ENCODE measurements at regions not wholly inside any gene's neighbourhood (a gene's known extent, or its start where the extent isn't known, plus 50 kb on each side); places are given as distances from the start of the nearest gene placed in this dataset.

DNA sequence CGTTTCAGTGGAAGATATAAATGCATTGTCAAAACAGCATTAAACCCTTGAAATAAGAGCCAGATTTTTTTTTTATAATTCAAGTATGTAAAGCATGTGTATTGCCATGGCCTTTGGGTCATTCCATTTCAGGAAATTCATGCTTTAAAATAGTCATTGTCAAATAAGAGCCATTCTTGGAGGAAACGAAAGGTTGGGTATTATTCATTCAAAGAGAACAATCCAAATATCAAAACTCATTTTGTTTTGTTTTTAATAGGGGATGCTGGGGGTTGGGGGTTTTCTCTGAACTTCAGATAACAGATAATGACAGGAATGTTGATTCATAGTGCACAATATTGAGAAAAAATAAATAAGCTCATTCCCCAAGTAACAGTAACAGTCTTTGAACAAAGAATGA lies 174.4 kb upstream of the NUDT4 start:
- TF ChIP-seq POLR2A (IDR thresholded peaks at IDR 0.05) (no peak), CTCF (IDR thresholded peaks at IDR 0.05) (no peak)

All from breast epithelium (tissue), 3 donors.